IMR-90 (cell line): ENCODE measurements at regions not wholly inside any gene's neighbourhood (a gene's known extent, or its start where the extent isn't known, plus 50 kb on each side); places are given as distances from the start of the nearest gene placed in this dataset.

Source experiments
- ATAC-seq: fragments of 200-7000 bp; cut with Tn5 transposase; 2 replicates; pipeline ENCODE4 v1.9.1; 2020; ENCODE audit warnings: low read depth, mild to moderate bottlenecking, moderate library complexity
- BruUV-seq: library from RNA; stranded (reverse); fragments of 400-500 nt; replicated peaks from 2 replicates; lab custom pipeline; 2021; lab: Mats Ljungman, UMichigan
- CTCF ChIA-PET: fragments of 300-600 bp; formaldehyde crosslinking; extraction: SDS; loops from one replicate; lab custom pipeline; 2021; ENCODE audit warnings: antibody characterized with exemption; lab: Yijun Ruan, JAX
- POLR2A ChIA-PET: fragments of 300-600 bp; sonication (Branson Sonifier 250); formaldehyde crosslinking; loops from one replicate; lab custom pipeline; 2022; ENCODE audit warnings: antibody characterized with exemption; ENCODE audit not compliant: unreplicated experiment; lab: Charles Lee
- DNase-seq: peaks from one replicate; pipeline ENCODE4 v3.0.0; 2013
- H2AFZ ChIP-seq: replicated peaks from 2 replicates; pipeline ENCODE3; 2013; ENCODE audit warnings: low read length, mild to moderate bottlenecking; ENCODE audit not compliant: poor library complexity
- H2AK5ac ChIP-seq: 2 replicates; pipeline ENCODE4 v1.6.1; 2013; ENCODE audit warnings: low read depth, low read length, inconsistent platforms
- H2AK9ac ChIP-seq: replicated peaks from 2 replicates; pipeline ENCODE3; 2013; ENCODE audit warnings: mild to moderate bottlenecking, low read depth, low read length, moderate library complexity; ENCODE audit not compliant: poor library complexity
- H2BK120ac ChIP-seq: 2 replicates; pipeline ENCODE4 v1.6.1; 2013; ENCODE audit warnings: low read depth, low read length, inconsistent platforms
- H2BK15ac ChIP-seq: 3 replicates; pipeline ENCODE4 v1.6.1; 2013; ENCODE audit warnings: low read depth, low read length, inconsistent platforms
- H2BK20ac ChIP-seq: 2 replicates; pipeline ENCODE4 v1.6.1; 2013; ENCODE audit warnings: low read depth, mild to moderate bottlenecking, inconsistent platforms, low read length, moderate library complexity
- H2BK5ac ChIP-seq: 2 replicates; pipeline ENCODE4 v1.6.1; 2013; ENCODE audit warnings: mild to moderate bottlenecking, low read depth, low read length, inconsistent platforms; ENCODE audit not compliant: poor library complexity, severe bottlenecking
- H3K14ac ChIP-seq: replicated peaks from 2 replicates; pipeline ENCODE4 v1.6.1; 2013; ENCODE audit warnings: low read depth, low read length, inconsistent platforms
- H3K18ac ChIP-seq: 2 replicates; pipeline ENCODE4 v1.6.1; 2013; ENCODE audit warnings: low read depth, low read length, control low read depth
- H3K23ac ChIP-seq: 2 replicates; pipeline ENCODE4 v1.6.1; 2013; ENCODE audit warnings: low read depth, low read length, inconsistent platforms
- H3K27ac ChIP-seq: 2 replicates; pipeline ENCODE4 v1.5.1; 2013; ENCODE audit warnings: mild to moderate bottlenecking, control low read depth, low read length; ENCODE audit not compliant: insufficient read depth
- H3K27me3 ChIP-seq: 2 replicates; pipeline ENCODE4 v1.6.1; 2013; ENCODE audit warnings: low read length; ENCODE audit not compliant: control insufficient read depth, insufficient read depth
- H3K36me3 ChIP-seq: 2 replicates; pipeline ENCODE4 v1.6.1; 2013; ENCODE audit warnings: low read length, mixed read lengths; ENCODE audit not compliant: control insufficient read depth, insufficient read depth
- H3K4ac ChIP-seq: 2 replicates; pipeline ENCODE4 v1.6.1; 2013; ENCODE audit warnings: low read depth, low read length, inconsistent platforms
- H3K4me1 ChIP-seq: 2 replicates; pipeline ENCODE4 v1.6.1; 2013; ENCODE audit warnings: low read length, mixed read lengths; ENCODE audit not compliant: control insufficient read depth, insufficient read depth
- H3K4me2 ChIP-seq: 2 replicates; pipeline ENCODE4 v1.6.1; 2013; ENCODE audit warnings: low read depth, mild to moderate bottlenecking, control low read depth, low read length, moderate library complexity
- H3K4me3 ChIP-seq: 2 replicates; pipeline ENCODE4 v1.5.1; 2013; ENCODE audit warnings: low read depth, mild to moderate bottlenecking, control low read depth, low read length, moderate library complexity; ENCODE audit not compliant: insufficient read depth
- H3K56ac ChIP-seq: 2 replicates; pipeline ENCODE4 v1.6.1; 2013; ENCODE audit warnings: low read length, inconsistent platforms; ENCODE audit not compliant: insufficient read depth; ENCODE audit errors: extremely low read depth
- H3K79me1 ChIP-seq, 2 experiments: 2 replicates each; pipeline ENCODE4 v1.6.1; 2013; ENCODE audit warnings: low read length in 2 of 2, inconsistent platforms in 1 of 2, low read depth in 1 of 2
- H3K9ac ChIP-seq: 2 replicates; pipeline ENCODE4 v1.6.1; 2013; ENCODE audit warnings: low read depth, low read length, control low read depth
- H3K9me1 ChIP-seq: 2 replicates; pipeline ENCODE4 v1.6.1; 2013; ENCODE audit warnings: low read length, inconsistent platforms; ENCODE audit not compliant: insufficient read depth
- H3K9me3 ChIP-seq: 2 replicates; pipeline ENCODE4 v1.6.1; 2013; ENCODE audit warnings: low read length; ENCODE audit not compliant: control insufficient read depth, insufficient read depth
- H4K20me1 ChIP-seq: 2 replicates; pipeline ENCODE4 v1.6.1; 2013; ENCODE audit warnings: low read length, inconsistent platforms; ENCODE audit not compliant: insufficient read depth
- H4K5ac ChIP-seq: 2 replicates; pipeline ENCODE4 v1.6.1; 2013; ENCODE audit warnings: mild to moderate bottlenecking, low read depth, low read length, control low read depth
- H4K8ac ChIP-seq, 2 experiments: 2 replicates each; pipeline ENCODE4 v1.6.1; 2013; ENCODE audit warnings: low read depth in 2 of 2, low read length in 2 of 2, control low read depth in 1 of 2, inconsistent platforms in 1 of 2
- H4K91ac ChIP-seq: 2 replicates; pipeline ENCODE4 v1.6.1; 2013; ENCODE audit warnings: low read depth, low read length, inconsistent platforms; ENCODE audit not compliant: insufficient read depth
- FOS ChIP-seq: fragments of 150-350 bp; IDR thresholded peaks from 2 replicates; pipeline ENCODE4 v1.6.1; 2016; ENCODE audit warnings: low read depth, low read length
- MAFK ChIP-seq: IDR thresholded peaks from 2 replicates; pipeline ENCODE4 v1.6.1; 2012; ENCODE audit warnings: low read depth, low read length, improper control_type of control experiment
- WGBS, 2 experiments: methylation state at CpG; one replicate each; pipeline versions ENCODE4 v1.1.5 to v1.1.7; 2013; ENCODE audit warnings: missing lambda C conversion rate in 2 of 2; ENCODE audit not compliant: insufficient read length in 1 of 2; ENCODE audit errors: extremely low coverage in 2 of 2; 5-methylcytosine and 5-hydroxymethylcytosine counted together
- dilution Hi-C: fragments of 300-500 bp; cut with HindIII; formaldehyde crosslinking; loops from one replicate; pipeline ENCODE4 v1.14.3; 2018; ENCODE audit warnings: low sequenced_read_pairs; ENCODE audit not compliant: unreplicated experiment
- in situ Hi-C: fragments of 300-500 bp; cut with MboI; formaldehyde crosslinking; loops from 3 replicates; pipeline ENCODE4 v1.14.3; 2019; ENCODE audit warnings: low sequenced_read_pairs, inconsistent platforms, mixed read lengths
- intact Hi-C: fragments of 100-400 bp; cut with micrococcal nuclease; formaldehyde crosslinking; loops from 2 replicates; pipeline ENCODE4 v1.10.0; 2022

- no peak overlapping the region for H2AK9ac ChIP-seq
- H3K9me3 ChIP-seq, result peaks cover 8% of the 10 kb centered on the region; the same call in 1 of the 2 replicates
- no TSS peak for BruUV-seq
- dilution Hi-C loops, result no loop called here
- H3K56ac ChIP-seq, result no peak overlapping the region
- H3K9me1 ChIP-seq, result no peaks in the 10 kb centered on the region
- TF ChIP-seq FOS (no peak), MAFK (peak; percentile 82)
- H3K36me3 ChIP-seq, result no peaks in the 10 kb centered on the region
- no peaks in the 10 kb centered on the region for H4K20me1 ChIP-seq
- H2BK15ac ChIP-seq, result no peak overlapping the region
- H2AK5ac ChIP-seq, result no peak overlapping the region
- ChIA-PET CTCF (no interaction called here), POLR2A (no interaction called here)
- H3K27ac ChIP-seq, result no peak overlapping the region
- ATAC-seq (no peak), DNase-seq (no peak)
- H3K18ac ChIP-seq, result no peak overlapping the region
- H3K4me3 ChIP-seq, result no peak overlapping the region
- H2BK20ac ChIP-seq, result no peak overlapping the region
- in situ Hi-C loops, result no loop called here
- WGBS, 2 experiments, result no CpG with 5 or more reads among the region's 2 CpGs
- H3K14ac ChIP-seq, result no peak overlapping the region
- no peak overlapping the region for H4K8ac ChIP-seq
- no peak overlapping the region for H3K4me2 ChIP-seq
- H3K4me1 ChIP-seq, result no peaks in the 10 kb centered on the region
- H3K23ac ChIP-seq, result no peak overlapping the region
- no peak overlapping the region for H3K4ac ChIP-seq
- no peak overlapping the region for H2BK5ac ChIP-seq
- no peak overlapping the region for H4K91ac ChIP-seq
- H2AFZ ChIP-seq, result no peak overlapping the region
- H3K27me3 ChIP-seq, result no peaks in the 10 kb centered on the region
- intact Hi-C loops, result no loop called here
- no peak overlapping the region for H4K5ac ChIP-seq
- no peaks in the 10 kb centered on the region for H3K79me1 ChIP-seq
- H2BK120ac ChIP-seq, result no peak overlapping the region
- H3K9ac ChIP-seq, result no peak overlapping the region
Measured at GRCh38 chr9:100838857-100839256, 189.7 kb upstream of the PLPPR1 start.
